ENCODE measurements at regions not wholly inside any gene's neighbourhood (a gene's known extent, or its start where the extent isn't known, plus 50 kb on each side); places are given as distances from the start of the nearest gene placed in this dataset.

DNA sequence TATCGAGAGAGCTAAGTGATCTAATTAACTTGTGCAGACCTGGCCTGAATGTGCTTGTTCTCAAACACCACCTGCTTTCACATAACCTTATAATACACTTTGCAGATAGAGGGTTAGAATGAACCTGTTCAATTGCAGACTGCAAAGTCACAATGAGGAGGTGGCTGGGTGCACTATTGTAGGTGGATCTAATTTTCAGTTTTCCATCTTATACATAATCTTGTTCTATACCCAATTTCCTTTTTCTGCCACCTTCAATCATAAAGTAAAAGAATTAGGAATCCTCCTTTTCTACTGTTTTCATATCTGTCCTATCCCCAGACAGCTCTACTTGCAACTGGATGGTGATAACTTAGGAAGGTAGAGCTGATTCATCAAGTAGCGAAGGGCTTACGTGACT lies 68.8 kb upstream of the APC start:
- no peak for DNase-seq

GRCh38 chr5:112669328-112669963 lies 68.2 kb upstream of the APC start:
- DNase-seq = no peak

GRCh38 chr5:112671687-112672086 lies 66.0 kb upstream of the APC start:
- DNase-seq = no peak

GRCh38 chr5:112681481-112681908 lies 56.2 kb upstream of the APC start:
- DNase-seq = no peak

DNA sequence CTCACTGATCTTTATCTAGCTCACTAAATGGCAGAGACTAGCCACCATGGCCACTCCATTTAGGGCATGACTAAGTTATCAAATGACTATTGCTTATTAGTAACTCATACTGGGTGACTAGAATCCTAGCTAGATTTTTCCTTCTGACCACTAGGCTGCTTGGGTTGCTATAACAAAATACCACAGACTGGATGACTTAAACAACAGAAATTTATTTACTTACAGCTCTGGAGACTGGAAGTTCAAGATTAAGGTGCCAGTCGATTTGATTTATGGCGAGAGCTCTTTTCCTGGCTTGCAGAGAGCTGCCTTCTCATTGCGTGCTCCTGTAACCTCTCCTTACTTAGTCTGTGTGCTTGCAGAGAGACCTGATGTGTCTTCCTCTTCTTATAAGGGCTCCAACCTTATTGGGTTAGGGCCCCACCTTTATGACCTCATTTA lies 55.0 kb upstream of the APC start:
- no peak for DNase-seq

DNA sequence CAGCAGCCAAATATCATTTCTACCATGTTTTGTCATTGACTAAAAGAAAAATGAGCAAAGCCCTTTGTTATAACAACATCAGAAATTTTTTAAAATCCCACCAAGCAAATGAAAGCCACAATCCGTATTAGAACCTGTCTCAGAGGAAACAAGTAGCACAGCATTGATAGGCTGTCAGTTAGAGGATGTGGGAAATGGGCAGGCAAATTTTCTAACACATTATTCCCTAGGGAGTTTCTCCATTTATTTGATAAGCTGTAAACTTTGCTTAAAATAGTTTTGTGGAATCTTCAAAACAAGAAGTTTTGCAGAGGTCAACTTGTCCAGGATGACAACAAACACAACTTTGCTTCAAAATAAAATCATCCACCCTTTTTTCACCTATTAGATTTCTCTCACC lies 53.6 kb upstream of the APC start:
- DNase-seq = no peak

DNA sequence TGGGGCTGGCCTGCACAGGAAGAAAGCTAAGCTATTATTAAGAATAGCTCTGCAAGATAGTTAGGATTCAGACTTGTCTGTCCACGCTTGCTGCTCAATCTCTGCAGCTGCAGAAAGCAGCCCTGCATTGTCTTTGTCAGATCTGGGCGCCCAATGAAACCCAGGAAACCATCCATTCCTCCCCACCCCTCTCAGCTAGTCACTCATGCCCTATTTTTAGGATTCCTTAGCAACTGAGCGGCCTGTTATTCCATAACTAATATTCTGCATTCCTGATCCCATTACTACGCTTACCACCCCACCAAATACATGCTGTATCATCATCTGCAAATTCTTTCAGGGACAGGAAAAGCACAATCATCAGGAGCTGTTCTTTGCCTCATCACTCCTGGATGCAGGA lies 52.9 kb upstream of the APC start:
- DNase-seq = no peak

- no peak for DNase-seq
Observed at GRCh38 chr5:112685386-112685785, 52.3 kb upstream of the APC start.

- DNase-seq = no peak
Observed at GRCh38 chr5:112685931-112686330, 51.8 kb upstream of the APC start.

- no peak for DNase-seq
Observed at GRCh38 chr5:112686675-112687074, 51.0 kb upstream of the APC start.

- no peak for DNase-seq
Observed at GRCh38 chr5:112687306-112687705, 50.4 kb upstream of the APC start.
